ENCODE measurements at regions not wholly inside any gene's neighbourhood (a gene's known extent, or its start where the extent isn't known, plus 50 kb on each side); places are given as distances from the start of the nearest gene placed in this dataset.
"Not testable (repeated sequence)": the region's sequence is repeated elsewhere in the genome, so short reads cannot be mapped to it uniquely, and the experiment has no call there.

- Histone ChIP-seq H3K4me1 (ENCODE audit: control insufficient read depth, insufficient read depth, low read length) (no peaks in the 10 kb centered on the region), H3K36me3 (ENCODE audit: control insufficient read depth, insufficient read depth, low read length) (no peaks in the 10 kb centered on the region), H3K27ac (ENCODE audit: low read length) (no peak overlapping the region), H3K4me3 (ENCODE audit: low read length) (no peak overlapping the region), H3K27me3 (ENCODE audit: control insufficient read depth, insufficient read depth, low read length) (no peaks in the 10 kb centered on the region), H3K9me3 (replicated peaks; ENCODE audit: control insufficient read depth, low read depth, low read length) (no peaks in the 10 kb centered on the region)
- WGBS (ENCODE audit: insufficient coverage), result no CpG with 5 or more reads among the region's 4 CpGs
- no peak for DNase-seq
These were observed 756.8 kb downstream of the RAPGEF2 start for GRCh38 chr4:159859656-159860148.

GRCh38 chr4:159860945-159861344 is 758.1 kb downstream of the RAPGEF2 start:
- H3K4me3 ChIP-seq (ENCODE audit: low read length), result no peak overlapping the region
- no peak for DNase-seq
- WGBS (ENCODE audit: insufficient coverage), result 50% methylated on average over 1 of the region's 3 CpGs
- H3K27ac ChIP-seq (ENCODE audit: low read length), result no peak overlapping the region
- H3K4me1 ChIP-seq (ENCODE audit: control insufficient read depth, insufficient read depth, low read length), result no peaks in the 10 kb centered on the region
- H3K9me3 ChIP-seq (replicated peaks; ENCODE audit: control insufficient read depth, low read depth, low read length), result no peaks in the 10 kb centered on the region
- H3K27me3 ChIP-seq (ENCODE audit: control insufficient read depth, insufficient read depth, low read length), result no peaks in the 10 kb centered on the region
- no peaks in the 10 kb centered on the region for H3K36me3 ChIP-seq (ENCODE audit: control insufficient read depth, insufficient read depth, low read length)

- no peak for DNase-seq
- 100% methylated on average over 1 of the region's 3 CpGs for WGBS (ENCODE audit: insufficient coverage)
- no peaks in the 10 kb centered on the region for H3K4me1 ChIP-seq (ENCODE audit: control insufficient read depth, insufficient read depth, low read length)
These were observed 761.5 kb downstream of the RAPGEF2 start for GRCh38 chr4:159864337-159864736.

GRCh38 chr4:159867673-159868072 is 764.8 kb downstream of the RAPGEF2 start:
- no peak overlapping the region for H3K27ac ChIP-seq (ENCODE audit: low read length)
- no peaks in the 10 kb centered on the region for H3K36me3 ChIP-seq (ENCODE audit: control insufficient read depth, insufficient read depth, low read length)
- H3K4me3 ChIP-seq (ENCODE audit: low read length), result no peak overlapping the region
- no peaks in the 10 kb centered on the region for H3K27me3 ChIP-seq (ENCODE audit: control insufficient read depth, insufficient read depth, low read length)
- no peaks in the 10 kb centered on the region for H3K9me3 ChIP-seq (replicated peaks; ENCODE audit: control insufficient read depth, low read depth, low read length)
- no peaks in the 10 kb centered on the region for H3K4me1 ChIP-seq (ENCODE audit: control insufficient read depth, insufficient read depth, low read length)
- no peak for DNase-seq
- WGBS (ENCODE audit: insufficient coverage), result no CpG with 5 or more reads among the region's 1 CpG

More at GRCh38 chr4:159864337-159864736, 761.5 kb downstream of the RAPGEF2 start:
- Histone ChIP-seq H3K4me3 (ENCODE audit: low read length) (no peak overlapping the region), H3K27ac (ENCODE audit: low read length) (no peak overlapping the region), H3K27me3 (ENCODE audit: control insufficient read depth, insufficient read depth, low read length) (no peaks in the 10 kb centered on the region), H3K9me3 (replicated peaks; ENCODE audit: control insufficient read depth, low read depth, low read length) (no peaks in the 10 kb centered on the region), H3K36me3 (ENCODE audit: control insufficient read depth, insufficient read depth, low read length) (no peaks in the 10 kb centered on the region)

GRCh38 chr4:159868936-159869335 is 766.1 kb downstream of the RAPGEF2 start:
- WGBS (ENCODE audit: insufficient coverage), result 90% methylated on average over 21 of the region's 23 CpGs
- H3K9me3 ChIP-seq (replicated peaks; ENCODE audit: control insufficient read depth, low read depth, low read length); H3K27me3 ChIP-seq (ENCODE audit: control insufficient read depth, insufficient read depth, low read length); DNase-seq; H3K27ac ChIP-seq (ENCODE audit: low read length); H3K4me3 ChIP-seq (ENCODE audit: low read length); H3K36me3 ChIP-seq (ENCODE audit: control insufficient read depth, insufficient read depth, low read length); H3K4me1 ChIP-seq (ENCODE audit: control insufficient read depth, insufficient read depth, low read length): not testable (repeated sequence)

- Histone ChIP-seq H3K4me3 (ENCODE audit: low read length) (no peak overlapping the region), H3K27ac (ENCODE audit: low read length) (no peak overlapping the region), H3K27me3 (ENCODE audit: control insufficient read depth, insufficient read depth, low read length) (no peaks in the 10 kb centered on the region), H3K4me1 (ENCODE audit: control insufficient read depth, insufficient read depth, low read length) (no peaks in the 10 kb centered on the region), H3K36me3 (ENCODE audit: control insufficient read depth, insufficient read depth, low read length) (no peaks in the 10 kb centered on the region), H3K9me3 (replicated peaks; ENCODE audit: control insufficient read depth, low read depth, low read length) (no peaks in the 10 kb centered on the region)
- no peak for DNase-seq
- no CpG with 5 or more reads among the region's 1 CpG for WGBS (ENCODE audit: insufficient coverage)
These were observed 768.3 kb downstream of the RAPGEF2 start for GRCh38 chr4:159871141-159871540.

- WGBS (ENCODE audit: insufficient coverage), result no CpG with 5 or more reads among the region's 3 CpGs
- no peak for DNase-seq
- H3K27me3 ChIP-seq (ENCODE audit: control insufficient read depth, insufficient read depth, low read length), result no peaks in the 10 kb centered on the region
- no peak overlapping the region for H3K4me3 ChIP-seq (ENCODE audit: low read length)
- no peak overlapping the region for H3K27ac ChIP-seq (ENCODE audit: low read length)
- no peaks in the 10 kb centered on the region for H3K4me1 ChIP-seq (ENCODE audit: control insufficient read depth, insufficient read depth, low read length)
- H3K9me3 ChIP-seq (replicated peaks; ENCODE audit: control insufficient read depth, low read depth, low read length), result no peaks in the 10 kb centered on the region
- no peaks in the 10 kb centered on the region for H3K36me3 ChIP-seq (ENCODE audit: control insufficient read depth, insufficient read depth, low read length)
These were observed 778.3 kb downstream of the RAPGEF2 start for GRCh38 chr4:159881158-159881557.

GRCh38 chr4:159884989-159885388 is 782.1 kb downstream of the RAPGEF2 start:
- H3K27ac ChIP-seq (ENCODE audit: low read length), result no peak overlapping the region
- H3K4me1 ChIP-seq (ENCODE audit: control insufficient read depth, insufficient read depth, low read length), result no peaks in the 10 kb centered on the region
- H3K27me3 ChIP-seq (ENCODE audit: control insufficient read depth, insufficient read depth, low read length), result no peaks in the 10 kb centered on the region
- DNase-seq, result no peak
- H3K9me3 ChIP-seq (replicated peaks; ENCODE audit: control insufficient read depth, low read depth, low read length), result no peaks in the 10 kb centered on the region
- no peaks in the 10 kb centered on the region for H3K36me3 ChIP-seq (ENCODE audit: control insufficient read depth, insufficient read depth, low read length)
- WGBS (ENCODE audit: insufficient coverage), result no CpG with 5 or more reads among the region's 4 CpGs
- H3K4me3 ChIP-seq (ENCODE audit: low read length), result no peak overlapping the region

GRCh38 chr4:159899596-159899995 is 796.7 kb downstream of the RAPGEF2 start:
- Histone ChIP-seq H3K9me3 (replicated peaks; ENCODE audit: control insufficient read depth, low read depth, low read length) (no peaks in the 10 kb centered on the region), H3K4me1 (ENCODE audit: control insufficient read depth, insufficient read depth, low read length) (no peaks in the 10 kb centered on the region), H3K27ac (ENCODE audit: low read length) (no peak overlapping the region), H3K27me3 (ENCODE audit: control insufficient read depth, insufficient read depth, low read length) (no peaks in the 10 kb centered on the region), H3K4me3 (ENCODE audit: low read length) (no peak overlapping the region), H3K36me3 (ENCODE audit: control insufficient read depth, insufficient read depth, low read length) (no peaks in the 10 kb centered on the region)
- DNase-seq, result no peak
- WGBS (ENCODE audit: insufficient coverage), result no CpG with 5 or more reads among the region's 4 CpGs

GRCh38 chr4:159900562-159900961 is 797.7 kb downstream of the RAPGEF2 start:
- no peaks in the 10 kb centered on the region for H3K27me3 ChIP-seq (ENCODE audit: control insufficient read depth, insufficient read depth, low read length)
- no peak for DNase-seq
- no CpG with 5 or more reads among the region's 1 CpG for WGBS (ENCODE audit: insufficient coverage)
- H3K4me3 ChIP-seq (ENCODE audit: low read length), result no peak overlapping the region
- no peaks in the 10 kb centered on the region for H3K9me3 ChIP-seq (replicated peaks; ENCODE audit: control insufficient read depth, low read depth, low read length)
- H3K36me3 ChIP-seq (ENCODE audit: control insufficient read depth, insufficient read depth, low read length), result no peaks in the 10 kb centered on the region
- H3K4me1 ChIP-seq (ENCODE audit: control insufficient read depth, insufficient read depth, low read length), result no peaks in the 10 kb centered on the region
- H3K27ac ChIP-seq (ENCODE audit: low read length), result no peak overlapping the region

GRCh38 chr4:159902648-159903047 is 799.8 kb downstream of the RAPGEF2 start:
- no peaks in the 10 kb centered on the region for H3K36me3 ChIP-seq (ENCODE audit: control insufficient read depth, insufficient read depth, low read length)
- H3K4me3 ChIP-seq (ENCODE audit: low read length), result no peak overlapping the region
- H3K9me3 ChIP-seq (replicated peaks; ENCODE audit: control insufficient read depth, low read depth, low read length), result no peaks in the 10 kb centered on the region
- H3K27ac ChIP-seq (ENCODE audit: low read length), result no peak overlapping the region
- no peaks in the 10 kb centered on the region for H3K27me3 ChIP-seq (ENCODE audit: control insufficient read depth, insufficient read depth, low read length)
- 71% methylated on average over 1 of the region's 1 CpG for WGBS (ENCODE audit: insufficient coverage)
- H3K4me1 ChIP-seq (ENCODE audit: control insufficient read depth, insufficient read depth, low read length), result no peaks in the 10 kb centered on the region
- no peak for DNase-seq
